Peyer's patch (tissue), 4 donors: ENCODE measurements at regions not wholly inside any gene's neighbourhood (a gene's known extent, or its start where the extent isn't known, plus 50 kb on each side); places are given as distances from the start of the nearest gene placed in this dataset.

Experiments
- POLR2A ChIP-seq, 2 donors: fragments of 450-650 bp; IDR thresholded peaks; one replicate each; pipeline ENCODE4 v1.5.1; 2017; ENCODE audit warnings: antibody characterized with exemption in 2 of 2, mild to moderate bottlenecking in 2 of 2, moderate library complexity in 2 of 2
- TF ChIP-seq, protein P1 (sequence below), 6 experiments: fragments of 450-650 bp in 4 of 6; fragments of 200-600 bp in 2 of 6; sonication (generic) in 1 of 6; IDR thresholded peaks; one replicate each; pipeline ENCODE4 v1.5.1; 2017 to 2019; ENCODE audit warnings: antibody characterized with exemption in 6 of 6, mild to moderate bottlenecking in 3 of 6, moderate library complexity in 1 of 6

DNA sequence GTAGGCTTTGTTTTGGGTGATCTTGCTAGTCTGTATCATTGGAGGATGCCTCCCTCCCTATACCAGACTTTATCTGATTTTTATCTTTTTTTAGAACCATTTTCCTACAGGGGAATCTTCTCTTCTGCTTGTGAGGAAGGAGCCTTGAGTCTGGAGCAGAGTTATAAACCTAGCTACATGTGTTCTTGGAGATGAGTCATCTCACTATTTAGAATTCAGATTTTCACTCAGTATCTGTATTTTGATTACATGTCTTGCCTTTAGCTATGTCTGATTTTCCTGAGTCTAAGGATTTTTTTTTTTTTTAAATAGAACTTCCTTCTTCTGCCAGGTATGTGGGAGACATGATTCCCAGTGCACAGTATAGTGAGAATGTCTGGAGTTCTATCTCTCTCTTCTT is 211.6 kb upstream of the MBL2 start:
- TF ChIP-seq, protein P1, sequence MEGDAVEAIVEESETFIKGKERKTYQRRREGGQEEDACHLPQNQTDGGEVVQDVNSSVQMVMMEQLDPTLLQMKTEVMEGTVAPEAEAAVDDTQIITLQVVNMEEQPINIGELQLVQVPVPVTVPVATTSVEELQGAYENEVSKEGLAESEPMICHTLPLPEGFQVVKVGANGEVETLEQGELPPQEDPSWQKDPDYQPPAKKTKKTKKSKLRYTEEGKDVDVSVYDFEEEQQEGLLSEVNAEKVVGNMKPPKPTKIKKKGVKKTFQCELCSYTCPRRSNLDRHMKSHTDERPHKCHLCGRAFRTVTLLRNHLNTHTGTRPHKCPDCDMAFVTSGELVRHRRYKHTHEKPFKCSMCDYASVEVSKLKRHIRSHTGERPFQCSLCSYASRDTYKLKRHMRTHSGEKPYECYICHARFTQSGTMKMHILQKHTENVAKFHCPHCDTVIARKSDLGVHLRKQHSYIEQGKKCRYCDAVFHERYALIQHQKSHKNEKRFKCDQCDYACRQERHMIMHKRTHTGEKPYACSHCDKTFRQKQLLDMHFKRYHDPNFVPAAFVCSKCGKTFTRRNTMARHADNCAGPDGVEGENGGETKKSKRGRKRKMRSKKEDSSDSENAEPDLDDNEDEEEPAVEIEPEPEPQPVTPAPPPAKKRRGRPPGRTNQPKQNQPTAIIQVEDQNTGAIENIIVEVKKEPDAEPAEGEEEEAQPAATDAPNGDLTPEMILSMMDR (IDR thresholded peaks at IDR 0.05) = no peak
- no peak for TF ChIP-seq POLR2A (IDR thresholded peaks at IDR 0.05)
